DMS114 treated with DMSO at 0.1 percent for 48 hours (cell line): ENCODE measurements at regions not wholly inside any gene's neighbourhood (a gene's known extent, or its start where the extent isn't known, plus 50 kb on each side); places are given as distances from the start of the nearest gene placed in this dataset.

Source experiments
- DNase-seq: peaks from one replicate; lab custom pipeline; 2025; ENCODE audit not compliant: unreplicated experiment; lab: John Stamatoyannopoulos, UW

DNA sequence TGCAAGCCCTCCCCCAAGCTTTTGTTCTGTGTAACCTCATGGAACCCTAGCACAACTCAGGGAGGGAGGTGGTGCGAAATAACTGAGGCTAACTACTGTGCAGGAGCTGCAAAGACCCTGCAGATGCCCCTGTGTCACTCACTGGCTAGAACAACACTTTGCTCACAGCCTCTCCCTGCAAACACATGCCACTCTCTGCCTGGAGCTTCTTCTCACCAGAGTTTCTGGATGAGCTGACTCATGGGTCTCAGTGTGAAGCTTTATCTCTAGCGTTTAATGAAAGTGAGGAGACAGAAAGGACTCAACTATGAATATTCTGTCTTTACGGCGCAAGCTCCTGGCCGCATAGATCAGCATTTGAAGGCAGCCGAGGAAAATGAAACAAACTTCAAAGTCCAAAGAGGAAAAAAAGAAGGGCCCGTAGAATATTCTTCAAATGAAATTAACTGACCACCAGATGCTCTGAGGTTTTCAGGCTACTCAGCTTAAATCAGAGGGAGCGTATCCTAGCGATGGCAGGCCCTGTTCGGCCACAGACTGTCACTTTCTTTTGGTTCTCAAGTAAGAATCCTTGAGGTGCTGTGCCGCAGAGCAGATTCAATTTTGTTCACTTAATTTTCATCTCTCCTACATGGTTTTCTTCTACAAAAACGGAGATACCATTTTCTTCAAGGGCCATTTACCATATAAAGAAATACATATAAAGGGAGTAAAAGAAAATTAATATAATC lies 77.7 kb upstream of the TAS2R1 start:
- DNase-seq: no peak

DNA sequence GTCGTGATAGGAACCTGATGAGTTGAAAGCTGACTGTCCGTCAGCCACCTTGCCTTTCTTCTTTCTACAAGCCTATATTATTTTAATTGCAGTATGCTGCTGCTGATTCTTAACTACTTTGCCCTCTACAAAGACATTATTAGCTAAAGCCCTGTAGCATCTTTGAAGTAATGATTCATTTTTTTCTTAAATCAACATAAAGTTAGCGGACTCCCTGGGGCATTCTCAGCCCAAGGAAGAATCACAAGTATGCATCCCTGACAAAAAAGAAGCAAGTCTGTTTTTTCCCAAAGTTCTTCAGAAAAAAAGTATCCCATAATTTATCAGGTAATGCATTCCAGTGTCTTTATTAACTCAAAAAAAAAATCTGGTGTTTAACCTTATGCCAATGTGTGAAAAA lies 69.5 kb upstream of the TAS2R1 start:
- DNase-seq: no peak

DNA sequence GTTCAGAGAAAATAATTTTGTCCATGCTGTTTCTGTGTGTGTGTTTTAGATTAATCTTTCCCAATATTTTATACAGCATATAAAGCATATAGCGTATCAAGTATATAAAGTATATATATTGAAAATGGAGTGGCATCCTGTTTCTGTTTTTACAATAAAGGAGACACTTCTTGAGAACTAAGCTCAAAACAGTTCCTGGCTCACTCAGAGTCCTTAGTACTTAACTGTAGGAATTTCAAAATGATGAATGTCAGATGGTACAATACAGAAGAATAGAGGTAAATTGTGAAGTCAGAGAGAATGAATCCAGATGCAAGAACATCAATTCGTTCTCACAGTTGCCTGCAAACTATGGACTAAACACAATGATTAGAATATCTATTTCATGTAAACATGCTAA lies 68.7 kb upstream of the TAS2R1 start:
- no peak for DNase-seq

DNA sequence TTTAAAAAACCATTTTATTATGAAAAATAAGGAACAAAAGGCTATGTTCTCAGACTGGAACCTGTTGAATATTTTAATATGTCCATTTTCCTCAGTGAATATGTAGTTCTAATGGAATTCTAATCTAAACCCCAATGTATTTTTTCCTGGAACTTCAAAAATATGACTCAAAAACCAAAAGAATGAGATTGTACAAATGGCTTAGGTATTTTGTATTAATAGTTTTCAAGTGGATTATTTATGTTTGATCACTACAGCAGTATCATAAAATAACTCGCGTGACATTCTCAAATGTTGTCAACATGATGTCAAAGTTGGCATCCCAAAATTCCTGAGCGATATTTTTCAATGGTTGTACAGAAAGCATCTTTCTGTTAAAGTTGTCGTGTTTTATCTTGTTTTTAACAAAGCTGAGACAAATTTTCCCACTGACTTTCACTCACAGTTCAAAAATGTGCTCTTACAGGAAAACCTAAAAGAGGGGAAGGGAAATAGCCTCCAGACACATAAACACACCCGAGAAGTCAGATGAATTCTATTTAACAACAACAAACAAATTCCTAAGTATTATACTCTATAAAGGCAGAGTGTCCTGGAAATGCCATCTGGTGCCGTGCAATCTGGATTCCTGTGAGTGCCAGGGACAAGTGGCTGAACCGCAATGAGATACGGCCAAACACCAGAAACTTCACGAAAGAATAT lies 68.1 kb upstream of the TAS2R1 start:
- DNase-seq: no peak

DNA sequence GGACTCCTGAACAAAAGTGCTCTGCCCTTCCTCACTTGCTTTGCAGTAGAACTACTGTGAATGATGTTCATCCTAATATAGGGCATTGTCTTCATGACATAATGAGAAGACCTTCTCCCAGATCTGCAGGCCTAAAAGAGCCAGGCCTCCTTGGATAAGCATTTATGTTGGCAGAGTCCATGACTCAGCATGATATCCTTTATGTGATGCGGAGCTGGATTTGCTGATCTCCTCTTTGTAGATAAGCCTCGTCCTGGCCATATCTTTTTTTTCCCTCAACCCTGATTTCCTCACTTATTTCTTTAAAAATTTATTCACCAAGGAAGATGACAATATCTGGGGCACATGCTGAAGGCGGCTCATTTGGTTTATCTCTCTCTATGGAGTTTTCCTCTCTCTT lies 62.4 kb upstream of the TAS2R1 start:
- DNase-seq: no peak

DNA sequence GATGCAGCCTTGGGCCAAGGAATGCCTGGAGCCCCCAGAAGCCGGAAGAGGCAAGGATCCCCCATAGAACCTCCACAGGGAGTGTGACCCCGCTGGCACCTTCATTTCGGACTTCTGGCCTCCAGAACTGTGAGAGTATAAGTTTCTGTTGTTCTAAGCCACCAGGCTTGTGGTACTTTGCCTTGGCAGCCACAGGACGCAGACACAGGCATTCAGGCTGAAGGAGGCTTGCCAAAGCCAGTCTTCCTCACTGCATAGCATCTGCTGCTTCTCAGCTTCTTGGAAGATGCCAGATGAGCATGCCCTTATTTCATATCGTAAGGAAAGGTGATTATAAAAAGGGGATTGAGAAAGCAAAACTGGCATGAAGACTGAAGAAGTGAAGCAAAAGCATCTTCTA lies 61.1 kb upstream of the TAS2R1 start:
- no peak for DNase-seq

DNA sequence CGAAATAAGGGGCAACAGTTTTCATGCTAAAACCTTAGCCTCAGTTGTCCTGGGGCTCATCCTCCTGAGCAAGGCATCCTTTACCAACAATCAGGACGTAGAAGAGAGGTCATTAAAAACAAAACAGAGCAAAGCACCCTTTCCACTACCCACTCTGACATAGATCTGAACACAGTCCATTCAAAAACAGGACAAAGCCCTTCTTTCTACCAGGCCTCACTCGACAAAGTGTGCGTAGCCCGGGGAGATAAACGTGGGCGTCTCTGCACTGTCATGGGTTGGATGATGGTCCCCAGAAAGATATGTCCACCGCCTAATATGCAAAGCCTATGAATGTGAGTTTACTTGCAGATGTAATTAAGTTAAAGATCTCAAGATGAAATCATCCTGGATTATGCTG lies 60.6 kb upstream of the TAS2R1 start:
- DNase-seq: no peak

DNA sequence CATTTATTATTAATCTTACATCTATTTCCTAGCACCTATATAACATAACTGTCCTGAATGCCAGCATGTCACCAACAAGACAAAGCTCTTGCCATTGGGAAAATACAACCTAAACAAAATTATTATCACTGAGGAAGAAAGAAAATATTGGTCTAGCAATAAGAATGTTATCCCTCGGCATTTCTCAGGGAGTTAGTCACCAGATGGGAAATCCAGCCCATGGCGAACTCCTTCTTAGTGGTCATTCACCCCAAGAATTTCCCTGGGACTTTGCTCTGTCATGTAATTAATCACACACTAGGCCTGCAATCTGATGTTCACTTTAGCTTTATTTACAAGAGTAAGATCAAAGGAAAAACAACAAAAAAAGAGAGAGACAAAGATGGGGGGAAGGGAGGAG lies 56.1 kb upstream of the TAS2R1 start:
- no peak for DNase-seq

DNA sequence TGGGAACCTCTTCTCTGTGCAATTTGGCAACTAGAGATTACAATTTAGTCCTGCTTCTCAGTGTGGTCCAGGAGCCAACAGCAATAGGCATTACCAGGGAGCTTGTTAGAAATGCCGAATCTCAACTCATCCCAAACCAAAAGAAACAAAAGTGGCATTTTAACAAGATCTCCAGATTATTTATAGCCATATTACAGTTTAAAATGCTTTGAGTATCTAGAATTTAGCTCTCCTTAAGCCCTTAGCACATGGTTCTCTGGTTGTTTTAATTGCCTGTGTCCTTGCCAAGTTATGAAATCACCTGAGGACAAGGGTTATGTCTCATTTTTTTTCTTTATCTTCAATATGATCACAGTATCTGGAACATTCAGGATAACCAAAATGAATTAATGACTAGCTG lies 51.6 kb upstream of the TAS2R1 start:
- DNase-seq: no peak
